ENCODE measurements at regions not wholly inside any gene's neighbourhood (a gene's known extent, or its start where the extent isn't known, plus 50 kb on each side); places are given as distances from the start of the nearest gene placed in this dataset.

- Mint-ChIP-seq H3K9me3 (ENCODE audit: unreplicated experiment) (peaks cover 18% of the 10 kb centered on the region), H3K27me3 (ENCODE audit: insufficient read depth, unreplicated experiment) (no peaks in the 10 kb centered on the region), H3K4me1 (ENCODE audit: low read depth, unreplicated experiment) (peaks cover 15% of the 10 kb centered on the region), H3K4me3 (ENCODE audit: unreplicated experiment) (no peak overlapping the region), H3K27ac (ENCODE audit: unreplicated experiment) (no peak overlapping the region), H3K36me3 (ENCODE audit: insufficient read depth, unreplicated experiment) (peaks cover 24% of the 10 kb centered on the region)
- intact Hi-C loops (cut with micrococcal nuclease; ENCODE audit: unreplicated experiment): no loop called here
- POLR2A ChIA-PET: no interaction called here
- Histone ChIP-seq H3K4me3 (ENCODE audit: low read depth, low read length) (no peak overlapping the region), H3K27me3 (replicated peaks; ENCODE audit: control insufficient read depth, insufficient read depth, low read length) (no peaks in the 10 kb centered on the region), H3K36me3 (ENCODE audit: control insufficient read depth, insufficient read depth, low read length) (no peaks in the 10 kb centered on the region), H3K9me3 (no peaks in the 10 kb centered on the region), H3K4me1 (no peaks in the 10 kb centered on the region; the same call in 1 of the 2 replicates)
- BruUV-seq (replicated peaks): no TSS peak
- TF ChIP-seq, protein P1, sequence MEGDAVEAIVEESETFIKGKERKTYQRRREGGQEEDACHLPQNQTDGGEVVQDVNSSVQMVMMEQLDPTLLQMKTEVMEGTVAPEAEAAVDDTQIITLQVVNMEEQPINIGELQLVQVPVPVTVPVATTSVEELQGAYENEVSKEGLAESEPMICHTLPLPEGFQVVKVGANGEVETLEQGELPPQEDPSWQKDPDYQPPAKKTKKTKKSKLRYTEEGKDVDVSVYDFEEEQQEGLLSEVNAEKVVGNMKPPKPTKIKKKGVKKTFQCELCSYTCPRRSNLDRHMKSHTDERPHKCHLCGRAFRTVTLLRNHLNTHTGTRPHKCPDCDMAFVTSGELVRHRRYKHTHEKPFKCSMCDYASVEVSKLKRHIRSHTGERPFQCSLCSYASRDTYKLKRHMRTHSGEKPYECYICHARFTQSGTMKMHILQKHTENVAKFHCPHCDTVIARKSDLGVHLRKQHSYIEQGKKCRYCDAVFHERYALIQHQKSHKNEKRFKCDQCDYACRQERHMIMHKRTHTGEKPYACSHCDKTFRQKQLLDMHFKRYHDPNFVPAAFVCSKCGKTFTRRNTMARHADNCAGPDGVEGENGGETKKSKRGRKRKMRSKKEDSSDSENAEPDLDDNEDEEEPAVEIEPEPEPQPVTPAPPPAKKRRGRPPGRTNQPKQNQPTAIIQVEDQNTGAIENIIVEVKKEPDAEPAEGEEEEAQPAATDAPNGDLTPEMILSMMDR (IDR thresholded peaks at IDR 0.05; ENCODE audit: insufficient read depth in 1 of 2, low read depth in 1 of 2, low read length in 1 of 2, severe bottlenecking in 1 of 2, unreplicated experiment in 1 of 2): no peak
- no peak for DNase-seq
- CTCF ChIA-PET: no interaction called here
These were observed 94.8 kb upstream of the AFDN start for GRCh38 chr6:167731731-167732422.

DNA sequence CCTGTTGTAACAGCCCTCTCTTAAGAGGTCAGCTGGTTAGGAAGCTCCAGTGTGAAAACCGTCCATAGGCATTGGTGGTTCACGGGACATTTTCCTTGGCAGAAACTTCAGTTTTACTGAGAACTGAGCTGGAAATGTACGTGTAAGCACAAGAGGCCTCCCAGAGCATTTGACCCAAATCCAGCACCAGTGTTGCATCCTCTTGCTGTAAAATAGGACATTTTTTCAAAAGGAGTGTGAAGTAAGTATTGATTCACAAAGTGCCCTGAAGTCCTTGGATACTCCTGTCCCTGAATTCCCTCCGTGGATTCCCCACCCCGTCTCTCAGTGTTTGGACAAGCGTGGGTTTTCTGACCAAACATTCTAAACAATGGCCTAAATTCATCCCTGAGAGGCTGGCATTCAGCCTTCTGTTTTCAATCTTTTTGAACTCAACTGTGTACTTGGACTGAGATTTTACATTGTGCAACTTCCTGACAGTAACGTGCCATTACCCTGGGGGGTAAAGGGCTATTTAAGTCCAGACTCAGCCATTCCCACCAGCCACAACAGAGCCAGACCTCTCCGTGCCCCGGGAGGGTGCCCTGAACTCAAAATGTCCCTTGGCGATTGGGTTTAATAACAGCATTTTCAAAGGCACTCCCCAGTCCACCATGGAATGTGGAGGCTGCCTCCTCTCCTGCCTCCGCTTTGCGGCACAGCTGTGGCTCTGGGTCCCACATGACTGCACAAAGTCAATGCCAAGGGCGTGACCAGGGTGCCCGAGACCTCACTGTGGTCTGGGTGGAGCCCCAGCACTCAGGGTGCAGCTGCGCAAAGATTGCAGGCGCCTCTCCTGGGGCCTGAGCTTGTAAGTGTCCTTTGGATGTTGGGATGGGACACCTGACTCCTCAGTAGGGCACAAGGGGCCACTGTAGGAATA lies 92.7 kb upstream of the AFDN start:
- no peak for DNase-seq
- BruUV-seq (replicated peaks): no TSS peak
- ChIA-PET POLR2A (no interaction called here), CTCF (no interaction called here)
- Histone ChIP-seq H3K27me3 (replicated peaks; ENCODE audit: control insufficient read depth, insufficient read depth, low read length) (no peaks in the 10 kb centered on the region), H3K4me1 (no peaks in the 10 kb centered on the region; the same call in 1 of the 2 replicates), H3K9me3 (no peaks in the 10 kb centered on the region), H3K36me3 (ENCODE audit: control insufficient read depth, insufficient read depth, low read length) (no peaks in the 10 kb centered on the region), H3K4me3 (ENCODE audit: low read depth, low read length) (no peak overlapping the region)
- intact Hi-C loops (cut with micrococcal nuclease; ENCODE audit: unreplicated experiment): no loop called here
- peaks cover 24% of the 10 kb centered on the region for H3K36me3 Mint-ChIP-seq (ENCODE audit: insufficient read depth, unreplicated experiment)
- peaks cover 21% of the 10 kb centered on the region for H3K4me1 Mint-ChIP-seq (ENCODE audit: low read depth, unreplicated experiment)
- H3K27ac Mint-ChIP-seq (ENCODE audit: unreplicated experiment): no peak overlapping the region
- TF ChIP-seq, protein P1 (IDR thresholded peaks at IDR 0.05; ENCODE audit: insufficient read depth in 1 of 2, low read depth in 1 of 2, low read length in 1 of 2, severe bottlenecking in 1 of 2, unreplicated experiment in 1 of 2): no peak
- H3K9me3 Mint-ChIP-seq (ENCODE audit: unreplicated experiment): peaks cover 18% of the 10 kb centered on the region
- no peak overlapping the region for H3K4me3 Mint-ChIP-seq (ENCODE audit: unreplicated experiment)
- H3K27me3 Mint-ChIP-seq (ENCODE audit: insufficient read depth, unreplicated experiment): no peaks in the 10 kb centered on the region

DNA sequence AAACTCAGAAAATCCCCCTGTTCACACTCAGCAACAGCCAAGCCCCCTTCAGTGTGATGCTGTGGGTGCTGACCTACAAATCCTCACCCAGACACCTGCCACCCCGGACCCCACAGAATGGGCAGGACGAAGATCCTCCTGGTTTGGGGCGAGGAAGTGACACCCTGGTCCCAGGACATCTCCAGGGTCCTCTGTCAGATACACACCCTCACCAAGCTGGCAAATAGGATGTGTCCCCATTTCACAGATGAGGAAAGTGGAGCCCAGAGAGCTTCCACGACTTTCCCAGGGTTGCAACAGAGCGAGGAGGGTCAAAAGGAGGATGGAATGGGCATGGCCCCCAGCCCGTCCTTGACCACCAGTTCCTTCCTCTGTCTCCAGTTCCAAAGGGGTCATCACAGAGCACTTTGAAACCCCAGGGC lies 92.0 kb upstream of the AFDN start:
- Histone ChIP-seq H3K27me3 (replicated peaks; ENCODE audit: control insufficient read depth, insufficient read depth, low read length) (no peaks in the 10 kb centered on the region), H3K4me1 (no peaks in the 10 kb centered on the region; the same call in 1 of the 2 replicates), H3K36me3 (ENCODE audit: control insufficient read depth, insufficient read depth, low read length) (no peaks in the 10 kb centered on the region), H3K9me3 (no peaks in the 10 kb centered on the region), H3K4me3 (ENCODE audit: low read depth, low read length) (no peak overlapping the region)
- H3K4me3 Mint-ChIP-seq (ENCODE audit: unreplicated experiment): no peak overlapping the region
- POLR2A ChIA-PET: no interaction called here
- TF ChIP-seq, protein P1 (IDR thresholded peaks at IDR 0.05; ENCODE audit: insufficient read depth in 1 of 2, low read depth in 1 of 2, low read length in 1 of 2, severe bottlenecking in 1 of 2, unreplicated experiment in 1 of 2): no peak
- no peak overlapping the region for H3K27ac Mint-ChIP-seq (ENCODE audit: unreplicated experiment)
- no TSS peak for BruUV-seq (replicated peaks)
- peaks cover 21% of the 10 kb centered on the region for H3K4me1 Mint-ChIP-seq (ENCODE audit: low read depth, unreplicated experiment)
- H3K27me3 Mint-ChIP-seq (ENCODE audit: insufficient read depth, unreplicated experiment): no peaks in the 10 kb centered on the region
- CTCF ChIA-PET: no interaction called here
- peaks cover 24% of the 10 kb centered on the region for H3K36me3 Mint-ChIP-seq (ENCODE audit: insufficient read depth, unreplicated experiment)
- no peak for DNase-seq
- intact Hi-C loops (cut with micrococcal nuclease; ENCODE audit: unreplicated experiment): no loop called here
- H3K9me3 Mint-ChIP-seq (ENCODE audit: unreplicated experiment): peaks cover 18% of the 10 kb centered on the region
